Activated T-cell treated with anti-CD3 and anti-CD28 coated beads, Interleukin-2, amount 50 U/mL, for 4 hours (primary cell): ENCODE measurements at regions not wholly inside any gene's neighbourhood (a gene's known extent, or its start where the extent isn't known, plus 50 kb on each side); places are given as distances from the start of the nearest gene placed in this dataset.
"Not testable (repeated sequence)": the region's sequence is repeated elsewhere in the genome, so short reads cannot be mapped to it uniquely, and the experiment has no call there.

Experiments
- ATAC-seq, 2 donors: fragments of 200-7000 bp; cut with Tn5 transposase; one replicate each; pipeline ENCODE4 v1.10.0; 2021
- DNase-seq: peaks from one replicate; pipeline ENCODE4 v3.0.0-alpha.2; 2020
- H3K27me3 Mint-ChIP-seq: one replicate; pipeline ENCODE4 v1.8.0; 2021; ENCODE audit warnings: low read depth, mixed read lengths
- H3K36me3 Mint-ChIP-seq: one replicate; pipeline ENCODE4 v1.8.0; 2022; ENCODE audit warnings: mixed read lengths; ENCODE audit not compliant: insufficient read depth
- H3K4me1 Mint-ChIP-seq: one replicate; pipeline ENCODE4 v1.8.0; 2021; ENCODE audit warnings: low read depth, mixed read lengths
- H3K4me3 Mint-ChIP-seq: one replicate; pipeline ENCODE4 v1.8.0; 2021; ENCODE audit warnings: mild to moderate bottlenecking, moderate library complexity, mixed read lengths
- H3K9me3 Mint-ChIP-seq: one replicate; pipeline ENCODE4 v1.8.0; 2021; ENCODE audit warnings: mixed read lengths

DNA sequence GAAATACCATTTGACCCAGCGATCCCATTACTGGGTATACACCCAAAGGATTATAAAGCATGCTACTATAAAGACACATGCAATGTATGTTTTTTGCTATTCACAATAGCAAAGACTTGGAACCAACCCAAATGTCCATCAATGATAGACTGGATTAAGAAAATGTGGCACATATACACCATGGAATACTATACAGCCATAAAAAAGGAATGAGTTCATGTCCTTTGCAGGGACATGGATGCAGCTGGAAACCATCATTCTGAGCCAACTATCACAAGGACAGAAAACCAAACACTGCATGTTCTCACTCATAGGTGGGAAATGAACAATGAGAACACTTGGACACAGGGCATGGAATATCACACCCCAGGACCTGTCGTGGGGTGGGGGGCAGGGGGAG, 558.1 kb downstream of the NTRK3 start:
- H3K9me3 Mint-ChIP-seq, ATAC-seq, H3K27me3 Mint-ChIP-seq, H3K4me1 Mint-ChIP-seq, H3K4me3 Mint-ChIP-seq, DNase-seq, H3K36me3 Mint-ChIP-seq: not testable (repeated sequence)

DNA sequence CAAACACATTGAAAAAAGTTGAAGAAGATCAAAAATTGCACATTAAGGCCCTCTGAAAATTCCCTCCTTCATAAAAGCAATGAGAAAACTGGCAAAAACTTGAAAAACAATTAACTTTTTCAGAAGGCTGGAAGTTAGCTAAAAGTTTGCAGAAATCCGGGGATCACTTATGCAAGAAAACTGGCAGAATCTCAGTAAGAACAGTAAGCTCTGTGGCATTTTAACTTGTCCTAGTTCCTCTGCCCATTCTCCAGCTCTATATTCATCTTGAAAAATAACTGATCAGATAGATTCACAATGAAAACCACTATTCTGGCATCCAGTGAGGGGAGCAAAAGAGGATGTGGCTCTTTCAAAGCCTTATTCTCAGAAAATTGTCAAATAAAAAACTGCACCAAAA, 566.8 kb downstream of the NTRK3 start:
- Mint-ChIP-seq H3K27me3 (no peaks in the 10 kb centered on the region), H3K4me1 (peaks cover 5% of the 10 kb centered on the region), H3K9me3 (peaks cover 18% of the 10 kb centered on the region), H3K36me3 (no peaks in the 10 kb centered on the region), H3K4me3 (no peak overlapping the region)
- ATAC-seq (no peak), DNase-seq (no peak)

DNA sequence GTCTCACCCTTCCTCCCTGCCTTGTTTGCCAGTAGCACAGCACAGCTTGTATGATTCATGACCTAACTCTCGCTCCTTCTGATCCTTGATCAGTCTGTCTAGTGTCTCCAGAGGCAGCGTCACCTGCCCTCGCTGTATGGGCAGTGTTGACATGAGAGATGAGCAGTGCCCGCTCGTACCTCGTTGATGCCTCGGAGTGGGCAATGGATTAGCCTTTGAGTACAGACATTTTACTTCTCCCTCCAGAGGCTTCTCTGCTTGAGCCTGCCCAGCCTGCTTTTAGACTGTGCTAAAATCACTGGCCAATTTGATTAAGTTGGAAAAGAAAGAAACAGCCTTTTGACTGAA, 569.0 kb downstream of the NTRK3 start:
- H3K36me3 Mint-ChIP-seq = no peaks in the 10 kb centered on the region
- DNase-seq = no peak
- no peak for ATAC-seq
- H3K4me1 Mint-ChIP-seq = peaks cover 8% of the 10 kb centered on the region
- peaks cover 8% of the 10 kb centered on the region for H3K9me3 Mint-ChIP-seq
- no peaks in the 10 kb centered on the region for H3K27me3 Mint-ChIP-seq
- no peak overlapping the region for H3K4me3 Mint-ChIP-seq

DNA sequence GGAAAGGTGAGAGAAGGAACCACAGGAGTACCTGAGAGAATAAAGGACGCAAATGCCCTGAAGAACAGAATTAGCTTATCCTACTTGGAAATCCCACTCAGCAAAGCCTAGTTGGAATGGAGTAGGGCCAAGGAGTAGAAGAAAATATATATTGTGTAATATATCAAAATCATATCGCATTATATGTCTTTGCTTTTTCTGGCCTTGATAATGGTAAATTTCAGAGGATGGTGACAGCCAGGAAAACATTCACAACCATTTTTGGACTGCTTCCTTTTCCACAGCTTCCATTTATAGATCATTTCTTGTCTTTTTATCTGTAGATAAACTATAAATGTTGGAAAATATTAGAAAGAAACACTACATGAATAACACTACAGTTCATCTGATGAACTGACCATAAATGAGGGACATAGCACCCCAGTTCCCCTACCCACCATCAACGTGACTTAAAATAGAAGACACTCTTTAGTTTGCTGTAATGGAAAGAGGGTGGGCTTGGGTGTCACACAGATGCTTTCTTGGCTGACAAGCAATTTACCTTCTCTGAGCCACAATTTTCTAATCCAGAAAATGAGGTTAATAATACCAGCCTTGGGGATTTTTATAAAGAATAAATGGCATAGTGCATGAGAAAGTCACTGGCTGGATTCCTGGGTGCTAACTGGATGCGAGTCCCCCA, 569.6 kb downstream of the NTRK3 start:
- no peak for DNase-seq
- H3K4me1 Mint-ChIP-seq = peaks cover 12% of the 10 kb centered on the region
- H3K9me3 Mint-ChIP-seq = peaks cover 3% of the 10 kb centered on the region
- H3K27me3 Mint-ChIP-seq = no peaks in the 10 kb centered on the region
- no peak for ATAC-seq
- H3K36me3 Mint-ChIP-seq = no peaks in the 10 kb centered on the region
- no peak overlapping the region for H3K4me3 Mint-ChIP-seq

DNA sequence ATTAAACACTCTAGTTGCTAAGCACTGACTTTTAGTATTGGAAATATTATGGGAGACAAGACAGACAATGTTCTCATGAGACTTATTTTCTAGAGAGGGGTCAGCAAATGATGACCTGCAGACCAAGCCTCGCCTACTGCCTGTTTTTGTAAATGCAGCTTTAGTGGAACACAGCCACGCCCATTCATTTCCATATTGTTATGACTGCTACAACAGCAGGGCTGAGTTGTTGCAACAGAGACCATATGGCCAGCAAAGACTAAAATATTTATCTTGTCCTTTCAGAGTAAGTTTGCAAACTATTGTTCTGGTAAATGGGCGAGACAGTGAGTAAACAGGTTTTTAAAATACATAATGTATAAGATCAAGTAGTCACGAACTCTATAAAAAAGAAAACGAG, 570.2 kb downstream of the NTRK3 start:
- ATAC-seq = no peak

DNA sequence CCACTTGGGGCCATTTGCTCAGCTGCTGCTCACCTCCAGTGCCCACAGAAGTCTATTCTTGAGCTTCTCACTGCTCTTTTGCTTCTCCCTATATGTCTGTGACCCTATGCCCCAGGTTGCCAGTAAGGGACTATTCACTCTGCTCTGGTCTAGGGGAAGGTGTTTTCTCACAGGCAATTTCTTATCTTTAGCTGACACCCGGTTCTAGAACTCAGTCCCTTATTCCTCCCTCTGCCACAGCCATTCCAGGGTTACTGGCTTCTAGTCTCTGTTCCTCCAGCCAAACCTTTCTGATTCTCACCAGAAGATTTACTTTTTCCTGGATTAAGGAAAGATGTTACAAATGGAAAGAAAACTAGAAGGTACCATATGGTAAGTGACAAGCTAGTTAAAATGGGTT, 574.0 kb downstream of the NTRK3 start:
- Mint-ChIP-seq H3K36me3 (no peaks in the 10 kb centered on the region), H3K9me3 (peaks cover 3% of the 10 kb centered on the region), H3K4me1 (peaks cover 26% of the 10 kb centered on the region), H3K4me3 (no peak overlapping the region), H3K27me3 (no peaks in the 10 kb centered on the region)
- DNase-seq (no peak), ATAC-seq (no peak)

More for the DNA sequence above, 570.2 kb downstream of the NTRK3 start:
- H3K4me3 Mint-ChIP-seq = no peak overlapping the region
- H3K9me3 Mint-ChIP-seq = no peaks in the 10 kb centered on the region
- H3K4me1 Mint-ChIP-seq = peaks cover 18% of the 10 kb centered on the region
- no peaks in the 10 kb centered on the region for H3K36me3 Mint-ChIP-seq
- no peaks in the 10 kb centered on the region for H3K27me3 Mint-ChIP-seq
- no peak for DNase-seq

DNA sequence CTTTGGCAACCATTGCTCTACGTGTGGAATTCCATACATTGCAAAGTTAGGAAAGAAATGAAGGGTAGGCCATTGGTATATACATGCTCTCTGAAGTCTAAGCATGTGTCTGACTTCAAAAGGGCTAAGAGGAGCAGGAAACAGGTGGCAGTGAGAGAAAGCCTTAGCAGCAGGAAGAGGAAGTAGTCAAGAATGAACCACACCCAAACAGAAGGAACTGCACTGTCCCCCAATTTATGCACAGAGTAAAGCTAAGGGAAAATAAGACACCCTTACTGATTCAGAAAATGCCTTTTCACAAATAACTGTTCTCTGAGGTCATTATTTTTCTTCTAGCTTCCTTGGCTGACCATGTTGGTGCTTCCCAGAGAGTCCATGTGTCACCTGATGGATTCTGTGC, 575.4 kb downstream of the NTRK3 start:
- Mint-ChIP-seq H3K27me3 (no peaks in the 10 kb centered on the region), H3K36me3 (no peaks in the 10 kb centered on the region), H3K9me3 (peaks cover 13% of the 10 kb centered on the region), H3K4me3 (no peak overlapping the region), H3K4me1 (peaks cover 26% of the 10 kb centered on the region)
- DNase-seq = no peak
- no peak for ATAC-seq

DNA sequence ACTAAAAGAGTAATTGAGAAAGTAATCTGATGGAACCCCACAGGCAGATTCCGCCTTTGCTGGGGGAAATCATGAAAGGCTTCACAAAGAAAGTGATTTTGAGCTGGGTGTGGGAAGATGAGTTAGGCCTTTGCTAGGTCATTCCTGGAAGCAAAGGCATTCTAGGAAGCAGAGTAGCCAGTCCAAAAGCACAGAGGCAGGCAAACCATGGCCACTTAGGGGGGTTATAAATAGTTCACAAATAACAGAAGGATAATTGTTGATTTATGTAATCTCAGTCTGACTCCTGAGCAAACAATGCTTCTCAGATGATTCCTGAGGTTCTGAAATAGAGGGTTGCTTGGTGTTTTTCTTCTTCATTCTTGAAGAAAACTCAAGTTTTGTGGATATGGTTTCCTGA, 576.3 kb downstream of the NTRK3 start:
- Mint-ChIP-seq H3K4me3 (no peak overlapping the region), H3K27me3 (no peaks in the 10 kb centered on the region), H3K36me3 (no peaks in the 10 kb centered on the region), H3K9me3 (peaks cover 19% of the 10 kb centered on the region), H3K4me1 (peaks cover 26% of the 10 kb centered on the region)
- no peak for ATAC-seq
- DNase-seq = no peak

DNA sequence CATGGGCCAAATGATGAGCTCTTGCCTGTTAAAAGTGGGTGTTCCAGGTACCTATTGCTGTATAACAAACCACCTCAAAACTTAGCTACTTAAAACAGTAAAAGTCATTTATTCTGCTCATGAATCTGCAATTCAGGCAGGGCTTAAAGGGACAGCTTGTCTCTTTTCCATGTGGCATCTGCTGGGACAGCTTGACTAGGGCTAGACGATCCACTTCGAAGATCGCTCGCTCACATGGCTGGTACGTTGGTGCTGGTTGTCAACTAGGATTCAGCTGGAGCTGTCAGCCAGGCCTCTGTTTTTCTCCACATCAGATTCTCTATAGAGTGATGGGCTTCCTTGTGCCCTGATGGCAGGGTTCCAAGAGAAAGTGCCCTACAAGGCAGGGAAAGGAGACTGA, 581.3 kb downstream of the NTRK3 start:
- H3K36me3 Mint-ChIP-seq = no peaks in the 10 kb centered on the region
- ATAC-seq (no peak), DNase-seq (no peak)
- H3K9me3 Mint-ChIP-seq = peaks cover 21% of the 10 kb centered on the region
- H3K4me3 Mint-ChIP-seq = no peak overlapping the region
- H3K4me1 Mint-ChIP-seq = peaks cover 3% of the 10 kb centered on the region
- H3K27me3 Mint-ChIP-seq = no peaks in the 10 kb centered on the region

DNA sequence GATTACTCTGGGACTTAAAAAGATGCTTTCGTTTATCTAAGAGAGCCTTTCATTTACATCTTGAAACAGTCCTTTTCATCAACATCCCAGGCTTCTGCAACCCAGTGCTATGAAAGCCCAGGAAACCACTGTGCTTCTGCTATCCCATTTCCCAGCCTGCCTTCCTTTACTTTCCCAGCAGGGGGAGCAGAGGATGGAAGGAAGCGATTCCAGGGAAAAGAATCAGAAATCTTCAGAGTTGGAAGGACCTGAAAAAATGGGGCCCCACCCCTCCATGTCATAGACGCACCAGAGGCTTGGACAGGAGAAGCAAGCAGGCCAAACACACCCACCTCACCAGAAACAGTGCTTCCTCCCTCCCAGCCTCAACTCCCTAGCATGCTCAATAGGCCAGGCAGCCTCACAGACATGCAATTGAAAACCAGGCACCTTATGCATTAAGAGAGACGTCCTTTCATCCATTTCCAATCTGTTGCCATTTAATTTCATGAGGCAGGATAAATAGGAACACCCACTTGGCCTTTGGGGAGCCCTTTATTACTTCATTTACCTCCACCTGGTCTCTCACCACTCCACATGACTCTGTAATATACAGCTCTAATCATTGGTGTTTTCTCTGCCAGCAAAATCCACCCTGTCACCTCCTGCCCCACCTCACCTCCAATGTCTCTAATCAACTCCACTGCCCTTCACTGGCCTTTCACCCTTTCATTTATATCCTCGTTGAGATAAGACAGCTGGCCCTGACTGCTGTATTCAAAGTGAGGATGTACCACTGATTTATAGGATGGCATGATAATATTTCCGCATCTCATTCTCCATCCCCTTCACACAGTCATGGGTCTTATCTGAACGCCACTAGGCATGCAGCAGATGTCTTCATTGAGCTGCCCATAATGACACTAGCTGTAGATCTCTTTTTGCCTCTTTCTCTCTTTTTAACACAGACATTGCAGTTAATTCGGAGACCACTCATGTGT, 583.9 kb downstream of the NTRK3 start:
- Mint-ChIP-seq H3K9me3 (peaks cover 23% of the 10 kb centered on the region), H3K4me1 (no peaks in the 10 kb centered on the region), H3K36me3 (no peaks in the 10 kb centered on the region), H3K27me3 (no peaks in the 10 kb centered on the region), H3K4me3 (no peak overlapping the region)
- DNase-seq (no peak), ATAC-seq (no peak)

DNA sequence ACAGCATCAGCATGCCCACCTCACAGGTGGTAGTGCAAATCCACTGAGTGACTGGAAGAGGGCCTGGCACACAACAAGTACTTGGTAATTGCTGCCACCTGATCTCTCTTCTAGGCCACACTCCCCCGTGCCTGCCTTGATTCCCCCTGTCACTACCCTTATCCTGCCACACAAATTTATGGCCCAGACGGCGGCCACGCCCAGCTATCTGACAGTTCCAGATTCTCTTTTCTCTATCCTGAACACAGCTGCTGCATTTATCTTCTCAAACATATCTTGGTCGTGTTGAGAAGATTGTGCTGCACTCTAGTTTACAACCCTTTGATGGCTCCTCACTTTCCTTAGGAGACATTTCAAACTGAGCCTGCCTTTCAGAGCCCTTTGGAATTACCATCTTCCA, 585.2 kb downstream of the NTRK3 start:
- Mint-ChIP-seq H3K4me3 (no peak overlapping the region), H3K27me3 (no peaks in the 10 kb centered on the region), H3K36me3 (no peaks in the 10 kb centered on the region), H3K4me1 (no peaks in the 10 kb centered on the region), H3K9me3 (peaks cover 12% of the 10 kb centered on the region)
- DNase-seq = no peak
- no peak for ATAC-seq

DNA sequence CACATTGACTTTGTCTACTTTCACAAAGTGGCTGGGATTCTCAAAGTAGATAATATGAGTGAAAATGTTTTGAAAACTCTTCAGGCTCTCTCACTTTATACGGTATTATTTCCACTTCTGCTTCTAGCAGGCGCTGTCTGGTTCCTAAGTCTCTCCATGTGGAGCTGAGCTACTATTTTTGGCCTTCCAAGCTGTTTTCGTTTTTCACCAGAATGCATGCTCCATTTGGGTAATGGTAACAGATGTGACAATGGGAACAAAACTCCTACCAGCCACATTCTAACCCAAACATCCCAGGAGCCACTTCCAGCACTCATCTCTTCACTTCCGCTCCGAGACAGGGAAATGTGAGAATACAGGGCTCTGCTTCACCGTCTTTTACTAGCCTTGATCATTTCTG, 586.7 kb downstream of the NTRK3 start:
- ATAC-seq = no peak
- Mint-ChIP-seq H3K27me3 (no peaks in the 10 kb centered on the region), H3K4me1 (no peaks in the 10 kb centered on the region), H3K4me3 (no peak overlapping the region), H3K36me3 (no peaks in the 10 kb centered on the region), H3K9me3 (peaks cover 9% of the 10 kb centered on the region)
- DNase-seq = no peak

DNA sequence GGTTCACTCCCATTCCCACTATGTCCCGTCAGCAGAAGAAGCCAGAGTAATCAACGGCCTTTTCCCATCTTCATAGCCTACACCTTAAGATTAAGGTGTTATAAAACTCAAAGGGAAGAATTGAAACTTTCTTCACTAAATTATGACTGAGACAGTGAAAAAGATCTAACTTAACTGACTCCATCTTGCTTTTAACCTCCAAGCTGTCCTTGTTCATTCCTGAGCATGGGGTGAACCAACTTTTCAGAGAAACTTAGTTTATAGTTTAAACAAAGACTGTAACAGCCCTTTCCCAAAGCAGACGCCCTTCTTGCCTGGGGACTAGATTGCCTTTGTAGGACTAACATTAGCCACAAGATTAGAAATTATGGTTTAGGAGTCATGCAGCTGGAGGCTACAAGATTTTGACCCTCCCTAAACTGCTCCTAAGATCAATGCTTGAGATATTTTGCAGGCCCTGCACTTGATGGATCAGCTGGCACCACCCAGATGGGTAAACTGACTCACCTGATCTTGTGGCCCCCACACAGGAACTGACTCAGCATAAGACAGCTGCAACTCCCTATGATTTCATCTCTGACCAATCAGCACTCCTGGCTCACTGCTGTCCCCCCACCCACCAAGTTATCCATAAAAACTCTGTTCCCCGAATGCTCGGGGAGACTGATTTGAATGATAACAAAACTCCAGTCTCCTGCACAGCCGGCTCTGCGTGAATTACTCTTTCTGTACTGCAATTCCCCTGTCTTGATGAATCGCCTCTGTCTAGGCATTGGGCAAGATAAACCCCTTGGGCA, 587.6 kb downstream of the NTRK3 start:
- H3K36me3 Mint-ChIP-seq, ATAC-seq, H3K9me3 Mint-ChIP-seq, H3K27me3 Mint-ChIP-seq, H3K4me1 Mint-ChIP-seq, H3K4me3 Mint-ChIP-seq, DNase-seq: not testable (repeated sequence)

DNA sequence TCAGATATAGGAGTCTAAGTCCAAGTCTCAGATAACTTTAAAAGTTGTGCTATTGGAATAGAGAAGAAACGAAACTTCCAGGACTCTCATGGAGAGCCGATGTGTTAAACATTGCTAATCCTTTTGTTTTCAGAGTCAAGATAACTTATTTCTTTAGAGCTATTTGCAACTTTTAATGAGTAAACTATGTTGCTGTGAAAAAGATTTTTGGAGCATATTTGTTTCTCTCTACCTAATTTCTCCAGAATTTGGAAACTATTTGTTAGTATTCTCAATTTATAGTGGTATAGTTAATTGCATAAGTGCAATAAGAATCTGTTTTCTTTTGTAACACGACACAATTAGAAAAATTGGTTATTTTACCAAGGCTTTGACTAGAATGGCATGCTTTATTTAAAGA, 588.9 kb downstream of the NTRK3 start:
- peaks cover 13% of the 10 kb centered on the region for H3K9me3 Mint-ChIP-seq
- no peak for ATAC-seq
- DNase-seq = no peak

More for the DNA sequence above, 588.9 kb downstream of the NTRK3 start:
- H3K4me1 Mint-ChIP-seq = no peaks in the 10 kb centered on the region
- H3K36me3 Mint-ChIP-seq = no peaks in the 10 kb centered on the region
- H3K4me3 Mint-ChIP-seq = no peak overlapping the region
- no peaks in the 10 kb centered on the region for H3K27me3 Mint-ChIP-seq
